C4-2B (cell line): ENCODE measurements at regions not wholly inside any gene's neighbourhood (a gene's known extent, or its start where the extent isn't known, plus 50 kb on each side); places are given as distances from the start of the nearest gene placed in this dataset.

Experiments
- CTCF ChIP-seq: fragments of 450-650 bp; conservative IDR thresholded peaks from 2 replicates; pipeline ENCODE4 v1.5.1; 2017; ENCODE audit warnings: mild to moderate bottlenecking
- ZFX ChIP-seq: fragments of 450-650 bp; IDR thresholded peaks from 2 replicates; pipeline ENCODE4 v1.6.1; 2017

- TF ChIP-seq CTCF = peak; percentile 91
- TF ChIP-seq ZFX = no peak
Observed at GRCh38 chr15:46304321-46304720, 669.5 kb downstream of the SQOR start.
